Prostate gland (tissue), 2 donors: ENCODE measurements at regions not wholly inside any gene's neighbourhood (a gene's known extent, or its start where the extent isn't known, plus 50 kb on each side); places are given as distances from the start of the nearest gene placed in this dataset.

ENCODE experiments used
- DNase-seq: peaks from one replicate; pipeline ENCODE4 v3.0.0-alpha.2; 2019; ENCODE audit warnings: low spot score
- H3K27ac ChIP-seq, 2 donors: fragments of 200-600 bp; sonication (generic); 2 replicates each; pipeline ENCODE4 v1.5.1; 2017 to 2019
- H3K27me3 ChIP-seq: fragments of 200-600 bp; sonication (generic); replicated peaks from 2 replicates; pipeline ENCODE4 v1.5.1; 2019; ENCODE audit not compliant: insufficient read depth
- H3K36me3 ChIP-seq, 2 donors: fragments of 200-600 bp; sonication (generic); 1 replicate in 1 of 2; 2 replicates in 1 of 2; pipeline versions ENCODE4 v1.5.1 to v1.8.1; 2017 to 2019
- H3K4me1 ChIP-seq: fragments of 200-600 bp; sonication (generic); replicated peaks from 2 replicates; pipeline ENCODE4 v1.5.1; 2019
- H3K4me3 ChIP-seq, 2 donors: fragments of 200-600 bp; sonication (generic); 2 replicates each; pipeline ENCODE4 v1.5.1; 2017 to 2019
- H3K9me3 ChIP-seq: fragments of 200-600 bp; sonication (generic); 2 replicates; pipeline ENCODE4 v1.5.1; 2017
- CTCF ChIP-seq, 4 experiments: fragments of 200-600 bp in 2 of 4; fragments of 450-650 bp in 2 of 4; sonication (generic) in 2 of 4; IDR thresholded peaks; 1 replicate in 3 of 4; 2 replicates in 1 of 4; pipeline ENCODE4 v1.5.1; 2016 to 2019; ENCODE audit warnings: antibody characterized with exemption in 4 of 4, mild to moderate bottlenecking in 2 of 4, moderate library complexity in 2 of 4
- POLR2A ChIP-seq: fragments of 450-650 bp; IDR thresholded peaks from one replicate; pipeline ENCODE4 v1.6.1; 2016; ENCODE audit warnings: antibody characterized with exemption, mild to moderate bottlenecking
- POLR2AphosphoS5 ChIP-seq: sonication (generic); formaldehyde crosslinking; IDR thresholded peaks from one replicate; pipeline ENCODE4 v1.6.1; 2017; ENCODE audit warnings: antibody characterized with exemption
- WGBS: methylation state at CpG from one replicate; pipeline ENCODE4 v1.1.5; 2018; 5-methylcytosine and 5-hydroxymethylcytosine counted together
- intact Hi-C: fragments of 100-400 bp; cut with DNase I; formaldehyde crosslinking; loops from one replicate; pipeline ENCODE4 v1.14.2; 2022

GRCh38 chr10:31081937-31082840 lies 50.5 kb upstream of the ZNF438 start:
- Histone ChIP-seq H3K4me1 (no peaks in the 10 kb centered on the region), H3K4me3 (no peak overlapping the region), H3K36me3 (no peaks in the 10 kb centered on the region), H3K27me3 (no peaks in the 10 kb centered on the region), H3K9me3 (no peaks in the 10 kb centered on the region), H3K27ac (no peak overlapping the region)
- intact Hi-C loops: no loop called here
- no peak for DNase-seq
- TF ChIP-seq POLR2A: no peak
- no peak for TF ChIP-seq POLR2AphosphoS5
- TF ChIP-seq CTCF (IDR thresholded peaks at IDR 0.05): no peak
- whole genome bisulfite sequencing: 89% methylated on average over 2 of the region's 2 CpGs

- 57% methylated on average over 6 of the region's 6 CpGs for WGBS
- H3K36me3 ChIP-seq: no peaks in the 10 kb centered on the region
- H3K27me3 ChIP-seq: no peaks in the 10 kb centered on the region
- H3K27ac ChIP-seq: no peak overlapping the region
- no peak overlapping the region for H3K4me3 ChIP-seq
- H3K9me3 ChIP-seq: no peaks in the 10 kb centered on the region
- no peak for DNase-seq
- intact Hi-C loops: no loop called here
- peak in 2 of 4 experiments; percentile 26 to 43 for TF ChIP-seq CTCF (IDR thresholded peaks at IDR 0.05)
- no peak for TF ChIP-seq POLR2A
- no peaks in the 10 kb centered on the region for H3K4me1 ChIP-seq
These were observed 52.1 kb upstream of the ZNF438 start for GRCh38 chr10:31083765-31084184.

GRCh38 chr10:31087011-31087410 lies 55.3 kb upstream of the ZNF438 start:
- H3K4me1 ChIP-seq: no peaks in the 10 kb centered on the region
- H3K27me3 ChIP-seq: no peaks in the 10 kb centered on the region
- intact Hi-C loops: no loop called here
- DNase-seq: no peak
- H3K4me3 ChIP-seq: no peak overlapping the region
- 91% methylated on average over 3 of the region's 3 CpGs for WGBS
- TF ChIP-seq CTCF (IDR thresholded peaks at IDR 0.05) (no peak), POLR2AphosphoS5 (no peak), POLR2A (no peak)
- no peaks in the 10 kb centered on the region for H3K9me3 ChIP-seq
- no peak overlapping the region for H3K27ac ChIP-seq
- H3K36me3 ChIP-seq: no peaks in the 10 kb centered on the region

- intact Hi-C loops: no loop called here
- no peaks in the 10 kb centered on the region for H3K27me3 ChIP-seq
- no peak overlapping the region for H3K4me3 ChIP-seq
- no peaks in the 10 kb centered on the region for H3K4me1 ChIP-seq
- H3K9me3 ChIP-seq: no peaks in the 10 kb centered on the region
- no peak overlapping the region for H3K27ac ChIP-seq
- no peak for TF ChIP-seq CTCF (IDR thresholded peaks at IDR 0.05)
- no peak for TF ChIP-seq POLR2AphosphoS5
- TF ChIP-seq POLR2A: no peak
- WGBS: 76% methylated on average over 1 of the region's 1 CpG
- H3K36me3 ChIP-seq: no peaks in the 10 kb centered on the region
- DNase-seq: no peak
These were observed 56.2 kb upstream of the ZNF438 start for GRCh38 chr10:31087851-31088250.
